Right atrium auricular region (tissue), 2 donors: ENCODE measurements at regions not wholly inside any gene's neighbourhood (a gene's known extent, or its start where the extent isn't known, plus 50 kb on each side); places are given as distances from the start of the nearest gene placed in this dataset.

Source experiments
- DNase-seq: peaks from one replicate; pipeline ENCODE4 v3.0.0-alpha.2; 2019; ENCODE audit warnings: low spot score
- H3K27ac ChIP-seq, 2 donors: fragments of 200-600 bp; sonication (generic); 1 replicate in 1 of 2; 2 replicates in 1 of 2; pipeline ENCODE4 v1.5.1; 2016 to 2019
- H3K27me3 ChIP-seq, 2 donors: fragments of 200-600 bp; sonication (generic); one replicate each; pipeline versions ENCODE4 v1.5.1 to v1.6.0; 2017 to 2019
- H3K36me3 ChIP-seq: fragments of 200-600 bp; sonication (generic); one replicate; pipeline ENCODE4 v1.5.1; 2016
- H3K4me1 ChIP-seq, 2 donors: fragments of 200-600 bp; sonication (generic); one replicate each; pipeline versions ENCODE4 v1.5.1 to v1.6.0; 2017 to 2019
- H3K4me3 ChIP-seq, 2 donors: fragments of 200-600 bp; sonication (generic); 1 replicate in 1 of 2; 2 replicates in 1 of 2; pipeline ENCODE4 v1.5.1; 2017 to 2019; ENCODE audit warnings: mild to moderate bottlenecking in 1 of 2, moderate library complexity in 1 of 2
- H3K9me3 ChIP-seq, 2 donors: fragments of 200-600 bp; sonication (generic); one replicate each; pipeline ENCODE4 v1.5.1; 2019
- TF ChIP-seq, protein P1 (sequence below), 2 donors: fragments of 200-600 bp; sonication (generic); IDR thresholded peaks; one replicate each; pipeline ENCODE4 v1.5.1; 2019; ENCODE audit warnings: antibody characterized with exemption in 2 of 2

DNA sequence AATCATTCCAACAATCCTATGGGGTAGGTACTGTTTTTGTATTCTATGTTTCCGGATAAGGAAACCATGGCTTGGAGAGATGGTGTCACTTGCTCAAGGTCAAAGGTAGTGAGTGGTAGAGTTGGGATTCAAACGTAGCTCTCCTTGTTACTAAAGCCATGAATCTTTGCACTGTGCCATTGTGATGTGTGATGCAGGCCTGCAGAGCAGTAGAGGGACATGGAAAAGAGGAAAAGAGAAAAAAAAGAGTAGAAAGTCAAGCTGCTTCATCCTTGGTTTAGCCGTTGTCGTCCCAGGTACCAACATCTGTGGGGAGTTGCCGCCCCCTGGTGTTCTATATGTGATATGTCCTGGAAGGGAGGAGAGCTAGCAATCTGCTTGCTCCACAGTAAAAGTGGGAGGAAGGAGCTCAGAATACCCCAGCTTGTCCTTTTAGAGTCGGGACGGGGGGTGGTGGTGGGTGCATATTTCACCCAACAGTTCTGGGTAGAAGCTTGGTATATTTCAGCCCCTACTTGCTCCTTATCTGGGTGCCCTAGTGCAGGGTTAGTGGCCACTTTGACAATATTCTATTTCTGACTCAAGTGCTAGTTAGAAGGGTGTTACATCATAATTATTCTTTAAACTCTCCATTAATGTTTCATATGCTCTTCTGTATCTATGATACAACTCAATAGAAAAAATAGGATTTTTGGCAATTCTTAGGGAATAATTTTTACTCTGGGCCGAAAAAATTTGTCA, 98.4 kb downstream of the EBNA1BP2 start:
- peak; percentile 82 for DNase-seq
- Histone ChIP-seq H3K27ac (no peak overlapping the region), H3K9me3 (no peaks in the 10 kb centered on the region), H3K27me3 (no peaks in the 10 kb centered on the region), H3K4me1 (peaks cover 0 to 3% of the 10 kb centered on the region in 2 donors), H3K36me3 (no peaks in the 10 kb centered on the region), H3K4me3 (no peak overlapping the region)
- TF ChIP-seq, protein P1, sequence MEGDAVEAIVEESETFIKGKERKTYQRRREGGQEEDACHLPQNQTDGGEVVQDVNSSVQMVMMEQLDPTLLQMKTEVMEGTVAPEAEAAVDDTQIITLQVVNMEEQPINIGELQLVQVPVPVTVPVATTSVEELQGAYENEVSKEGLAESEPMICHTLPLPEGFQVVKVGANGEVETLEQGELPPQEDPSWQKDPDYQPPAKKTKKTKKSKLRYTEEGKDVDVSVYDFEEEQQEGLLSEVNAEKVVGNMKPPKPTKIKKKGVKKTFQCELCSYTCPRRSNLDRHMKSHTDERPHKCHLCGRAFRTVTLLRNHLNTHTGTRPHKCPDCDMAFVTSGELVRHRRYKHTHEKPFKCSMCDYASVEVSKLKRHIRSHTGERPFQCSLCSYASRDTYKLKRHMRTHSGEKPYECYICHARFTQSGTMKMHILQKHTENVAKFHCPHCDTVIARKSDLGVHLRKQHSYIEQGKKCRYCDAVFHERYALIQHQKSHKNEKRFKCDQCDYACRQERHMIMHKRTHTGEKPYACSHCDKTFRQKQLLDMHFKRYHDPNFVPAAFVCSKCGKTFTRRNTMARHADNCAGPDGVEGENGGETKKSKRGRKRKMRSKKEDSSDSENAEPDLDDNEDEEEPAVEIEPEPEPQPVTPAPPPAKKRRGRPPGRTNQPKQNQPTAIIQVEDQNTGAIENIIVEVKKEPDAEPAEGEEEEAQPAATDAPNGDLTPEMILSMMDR (IDR thresholded peaks at IDR 0.05) = peak; percentile 82 to 87

DNA sequence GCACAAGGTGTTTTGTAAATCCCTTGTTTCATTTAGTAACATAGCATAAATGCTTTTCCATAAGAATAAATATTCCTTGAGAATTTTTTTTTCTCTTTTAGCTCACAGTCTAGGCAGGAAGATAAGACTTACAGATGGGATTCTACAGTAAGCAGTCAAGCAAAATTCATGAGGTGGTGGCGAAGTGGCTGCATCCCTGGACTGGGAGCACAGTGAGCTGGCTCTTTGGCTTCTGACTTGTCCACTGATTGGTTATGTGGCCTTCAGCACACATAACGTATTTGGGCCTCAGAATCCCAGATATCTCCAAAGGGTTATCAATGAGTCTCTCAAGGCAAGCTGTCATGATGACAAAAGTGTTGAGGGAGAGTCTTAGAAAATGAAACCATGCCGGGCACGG, 99.8 kb downstream of the EBNA1BP2 start:
- Histone ChIP-seq H3K4me1 (peaks cover 0 to 12% of the 10 kb centered on the region in 2 donors), H3K4me3 (no peak overlapping the region), H3K36me3 (no peaks in the 10 kb centered on the region), H3K27me3 (no peaks in the 10 kb centered on the region), H3K27ac (no peak overlapping the region), H3K9me3 (no peaks in the 10 kb centered on the region)
- no peak for DNase-seq
- TF ChIP-seq, protein P1 (IDR thresholded peaks at IDR 0.05) = no peak

DNA sequence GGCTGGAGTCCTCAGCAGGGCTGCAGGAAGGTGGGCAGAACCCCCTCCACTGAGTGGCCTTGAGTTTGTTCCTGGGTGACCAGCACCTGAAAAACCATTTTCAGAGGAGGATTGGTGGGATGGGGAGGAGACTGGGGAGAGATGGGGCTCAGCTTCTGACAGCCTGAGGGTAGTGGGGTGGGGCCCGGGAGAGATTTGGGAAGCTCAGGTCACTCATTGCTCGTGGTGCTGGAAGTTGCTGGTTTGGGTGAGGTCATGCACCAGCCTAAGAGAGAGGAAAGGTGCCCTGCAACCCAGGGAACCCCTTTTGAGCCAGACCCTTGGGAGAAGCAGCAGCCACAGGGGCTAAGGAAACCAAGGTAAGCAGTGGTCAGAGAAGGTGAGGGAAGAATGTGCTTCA, 100.8 kb downstream of the EBNA1BP2 start:
- H3K4me1 ChIP-seq = peaks cover 0 to 12% of the 10 kb centered on the region in 2 donors
- TF ChIP-seq, protein P1 (IDR thresholded peaks at IDR 0.05) = no peak
- no peak overlapping the region for H3K4me3 ChIP-seq
- DNase-seq = no peak
- H3K9me3 ChIP-seq = no peaks in the 10 kb centered on the region
- no peaks in the 10 kb centered on the region for H3K27me3 ChIP-seq
- H3K36me3 ChIP-seq = no peaks in the 10 kb centered on the region
- H3K27ac ChIP-seq = no peak overlapping the region

- TF ChIP-seq, protein P1 (IDR thresholded peaks at IDR 0.05) = no peak
- H3K36me3 ChIP-seq = no peaks in the 10 kb centered on the region
- peaks cover 0 to 12% of the 10 kb centered on the region in 2 donors for H3K4me1 ChIP-seq
- no peak overlapping the region for H3K27ac ChIP-seq
- no peak overlapping the region for H3K4me3 ChIP-seq
- H3K9me3 ChIP-seq = no peaks in the 10 kb centered on the region
- H3K27me3 ChIP-seq = no peaks in the 10 kb centered on the region
- no peak for DNase-seq
Observed at GRCh38 chr1:43069461-43070050, 102.5 kb downstream of the EBNA1BP2 start.

DNA sequence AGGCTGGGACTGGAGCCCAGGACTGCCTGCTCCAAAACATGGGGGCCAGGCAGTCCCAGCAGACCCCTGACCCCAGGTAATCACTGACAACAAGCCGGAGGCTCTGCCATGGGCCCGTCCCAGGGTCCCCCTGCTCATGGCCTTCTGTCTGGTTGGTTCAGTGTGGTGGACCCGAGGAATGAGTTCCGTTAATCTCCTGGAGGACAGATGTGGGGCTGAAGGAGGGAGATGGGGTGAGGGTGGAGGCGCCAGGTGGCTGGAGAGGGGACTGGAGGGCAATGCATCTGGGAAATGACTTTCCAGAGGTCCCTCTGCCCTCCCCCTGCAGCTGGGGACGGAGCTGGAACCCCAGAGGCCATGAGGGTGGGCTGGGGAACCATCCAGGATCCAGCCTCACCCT, 103.2 kb downstream of the EBNA1BP2 start:
- TF ChIP-seq, protein P1 (IDR thresholded peaks at IDR 0.05) = no peak
- Histone ChIP-seq H3K36me3 (no peaks in the 10 kb centered on the region), H3K4me3 (no peak overlapping the region), H3K9me3 (no peaks in the 10 kb centered on the region), H3K27ac (no peak overlapping the region), H3K4me1 (peaks cover 0 to 12% of the 10 kb centered on the region in 2 donors), H3K27me3 (no peaks in the 10 kb centered on the region)
- no peak for DNase-seq
